Esophagus (tissue), 2 donors: ENCODE measurements at regions not wholly inside any gene's neighbourhood (a gene's known extent, or its start where the extent isn't known, plus 50 kb on each side); places are given as distances from the start of the nearest gene placed in this dataset.

Experiments used
- H3K27ac ChIP-seq, 2 donors: one replicate each; pipeline ENCODE4 v1.5.1; 2013; ENCODE audit warnings: low read depth in 2 of 2, mild to moderate bottlenecking in 2 of 2, inconsistent platforms in 1 of 2, low read length in 1 of 2, moderate library complexity in 1 of 2
- H3K27me3 ChIP-seq, 2 donors: one replicate each; pipeline ENCODE4 v1.6.1; 2013; ENCODE audit warnings: low read length in 2 of 2, control low read depth in 1 of 2, mild to moderate bottlenecking in 1 of 2; ENCODE audit not compliant: insufficient read depth in 2 of 2, control insufficient read depth in 1 of 2
- H3K36me3 ChIP-seq, 2 donors: one replicate each; pipeline ENCODE4 v1.6.1; 2013; ENCODE audit warnings: low read length in 1 of 2; ENCODE audit not compliant: control insufficient read depth in 2 of 2, insufficient read depth in 2 of 2
- H3K4me1 ChIP-seq, 2 donors: one replicate each; pipeline ENCODE4 v1.6.1; 2013; ENCODE audit warnings: low read length in 1 of 2; ENCODE audit not compliant: control insufficient read depth in 2 of 2, insufficient read depth in 2 of 2
- H3K4me3 ChIP-seq, 2 donors: one replicate each; pipeline ENCODE4 v1.5.1; 2013; ENCODE audit warnings: low read length in 2 of 2, mild to moderate bottlenecking in 2 of 2, low read depth in 1 of 2, moderate library complexity in 1 of 2
- H3K9me3 ChIP-seq, 2 donors: one replicate each; pipeline ENCODE4 v1.6.1; 2013; ENCODE audit warnings: mild to moderate bottlenecking in 2 of 2, low read depth in 1 of 2, low read length in 1 of 2, moderate library complexity in 1 of 2; ENCODE audit not compliant: control insufficient read depth in 2 of 2, insufficient read depth in 1 of 2
- WGBS, 2 donors: extraction: QIAGEN DNeasy Blood & Tissue Kit; methylation state at CpG; one replicate each; pipeline ENCODE4 v1.1.7; 2013; 5-methylcytosine and 5-hydroxymethylcytosine counted together
- donor health status: healthy with polysubstance abuse.
- donor health status: Bipolar disorder and iron deficiency.

DNA sequence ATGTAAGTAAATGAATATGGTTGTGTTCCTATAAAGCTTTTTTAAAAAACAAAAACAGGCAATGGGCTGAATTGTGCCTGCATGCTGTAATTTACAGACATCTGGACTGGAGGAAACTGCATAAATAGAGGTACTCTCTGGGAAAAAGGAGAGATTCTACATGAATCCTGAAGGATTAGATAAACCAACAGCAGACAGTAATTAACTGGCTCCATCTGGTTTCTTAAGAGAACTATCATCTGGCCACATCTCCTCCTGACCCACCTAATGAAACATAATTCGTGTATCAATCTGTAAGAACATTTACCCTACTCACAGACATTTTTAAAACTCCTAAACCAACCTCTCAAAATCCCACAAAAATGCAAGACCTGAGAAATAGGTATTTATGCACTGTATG is 528.1 kb upstream of the ST8SIA4 start:
- no peaks in the 10 kb centered on the region for H3K9me3 ChIP-seq
- H3K27ac ChIP-seq, result no peak overlapping the region
- no peak overlapping the region for H3K4me3 ChIP-seq
- H3K4me1 ChIP-seq, result no peaks in the 10 kb centered on the region
- H3K27me3 ChIP-seq, result no peaks in the 10 kb centered on the region
- H3K36me3 ChIP-seq, result no peaks in the 10 kb centered on the region
- 22 to 40% methylated on average over 1 of the region's 1 CpG for WGBS, 2 donors

DNA sequence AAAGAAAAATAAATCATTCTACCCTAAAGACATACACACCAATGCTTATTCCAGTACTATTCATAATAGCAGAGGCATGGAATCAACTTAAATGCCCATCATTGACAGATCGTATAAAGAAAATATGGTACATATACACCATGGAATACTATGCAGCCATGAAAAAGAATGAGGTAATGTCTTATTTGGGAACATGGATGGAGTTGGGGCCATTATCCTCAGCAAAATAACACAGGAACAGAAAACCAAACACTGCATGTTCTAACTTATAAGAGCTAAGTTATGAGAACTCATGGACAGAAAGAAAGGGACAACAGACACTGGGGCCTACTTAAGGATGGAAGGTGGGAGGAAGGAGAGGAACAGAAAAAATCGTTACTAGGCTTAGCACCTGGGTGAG is 527.5 kb upstream of the ST8SIA4 start:
- H3K27ac ChIP-seq, result no peak overlapping the region
- no peak overlapping the region for H3K4me3 ChIP-seq
- no peaks in the 10 kb centered on the region for H3K9me3 ChIP-seq
- H3K36me3 ChIP-seq, result no peaks in the 10 kb centered on the region
- no peaks in the 10 kb centered on the region for H3K4me1 ChIP-seq
- no peaks in the 10 kb centered on the region for H3K27me3 ChIP-seq
- 80 to 85% methylated on average over 2 of the region's 2 CpGs for WGBS, 2 donors

DNA sequence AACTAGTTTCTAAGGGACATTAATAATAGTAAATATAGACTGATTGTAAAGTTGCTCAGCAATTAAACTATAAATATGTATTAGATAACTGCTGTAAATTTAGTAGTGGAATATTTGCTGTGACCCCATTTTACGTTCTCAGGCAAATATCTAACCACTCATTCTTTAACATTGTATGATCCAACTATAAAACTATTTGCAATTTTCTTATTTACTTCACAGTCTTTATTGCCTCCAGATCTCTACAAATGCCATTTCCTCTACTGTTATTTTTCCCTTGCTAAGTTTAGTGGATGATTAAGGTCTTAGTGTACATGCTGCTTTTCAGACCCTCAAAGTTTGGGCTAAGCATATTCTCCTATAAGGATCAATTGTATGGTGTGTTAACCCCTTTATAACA is 526.2 kb upstream of the ST8SIA4 start:
- Histone ChIP-seq H3K36me3 (no peaks in the 10 kb centered on the region), H3K4me1 (no peaks in the 10 kb centered on the region), H3K27ac (no peak overlapping the region), H3K4me3 (no peak overlapping the region), H3K9me3 (no peaks in the 10 kb centered on the region), H3K27me3 (no peaks in the 10 kb centered on the region)
- WGBS, 2 donors, result 55 to 64% methylated on average over 1 of the region's 1 CpG

DNA sequence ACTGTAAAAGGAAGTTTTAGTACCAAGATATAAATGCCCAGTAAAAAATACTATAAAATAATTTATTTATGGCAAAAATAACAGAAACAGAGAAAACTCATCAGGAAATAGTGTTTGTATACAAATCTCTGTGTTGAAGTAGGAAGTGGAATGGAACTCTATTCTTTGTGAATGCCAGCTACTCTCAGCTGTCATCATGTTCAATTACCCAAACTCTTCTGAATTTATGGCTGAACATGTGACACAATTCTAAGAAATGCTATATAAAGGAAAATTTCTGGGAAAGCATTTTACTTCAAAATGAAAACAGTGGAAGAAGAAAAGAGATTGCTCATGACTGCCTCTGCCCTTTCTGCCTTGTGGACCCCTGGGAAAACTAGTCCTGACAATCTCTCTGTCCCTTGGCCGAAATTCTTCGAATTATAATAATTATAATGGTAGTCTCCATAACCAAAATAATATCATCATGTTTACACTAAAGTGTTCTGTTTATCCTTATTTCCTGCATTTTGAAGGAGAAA is 522.3 kb upstream of the ST8SIA4 start:
- Histone ChIP-seq H3K4me1 (no peaks in the 10 kb centered on the region), H3K4me3 (no peak overlapping the region), H3K27me3 (no peaks in the 10 kb centered on the region), H3K9me3 (no peaks in the 10 kb centered on the region), H3K36me3 (no peaks in the 10 kb centered on the region), H3K27ac (no peak overlapping the region)
- 63 to 70% methylated on average over 2 of the region's 2 CpGs for WGBS, 2 donors

DNA sequence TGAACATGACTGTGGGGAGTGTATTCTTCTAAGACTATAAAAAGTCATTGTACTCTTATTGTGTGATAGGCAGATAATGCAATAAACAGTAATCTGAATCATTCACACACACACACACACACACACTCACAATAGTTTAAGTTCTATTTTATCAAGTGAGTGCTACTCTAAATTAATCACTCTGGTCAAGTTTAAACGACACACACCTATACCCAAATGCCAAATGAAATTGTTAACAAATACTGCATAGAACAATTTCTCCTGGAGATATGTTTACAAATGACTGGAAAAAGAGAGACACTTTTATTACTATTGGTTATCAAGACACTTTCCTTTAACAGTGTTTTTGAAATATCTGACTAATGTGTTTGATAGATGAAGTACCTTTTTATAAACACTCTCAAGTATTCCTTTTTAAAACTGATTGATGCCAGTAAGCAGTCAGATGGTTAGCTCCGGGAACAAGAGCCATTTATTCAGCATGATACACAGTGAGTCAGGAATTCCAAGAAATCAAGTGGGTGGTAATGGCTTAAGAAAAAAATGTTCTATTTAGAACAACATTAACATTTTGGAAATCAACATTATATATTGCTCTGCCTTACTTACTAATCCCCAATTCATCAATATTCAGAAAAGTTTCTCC is 521.6 kb upstream of the ST8SIA4 start:
- H3K4me1 ChIP-seq, result no peaks in the 10 kb centered on the region
- no peaks in the 10 kb centered on the region for H3K9me3 ChIP-seq
- WGBS, 2 donors, result 13 to 21% methylated on average over 2 of the region's 2 CpGs
- no peak overlapping the region for H3K27ac ChIP-seq
- H3K4me3 ChIP-seq, result no peak overlapping the region
- H3K36me3 ChIP-seq, result no peaks in the 10 kb centered on the region
- H3K27me3 ChIP-seq, result no peaks in the 10 kb centered on the region

DNA sequence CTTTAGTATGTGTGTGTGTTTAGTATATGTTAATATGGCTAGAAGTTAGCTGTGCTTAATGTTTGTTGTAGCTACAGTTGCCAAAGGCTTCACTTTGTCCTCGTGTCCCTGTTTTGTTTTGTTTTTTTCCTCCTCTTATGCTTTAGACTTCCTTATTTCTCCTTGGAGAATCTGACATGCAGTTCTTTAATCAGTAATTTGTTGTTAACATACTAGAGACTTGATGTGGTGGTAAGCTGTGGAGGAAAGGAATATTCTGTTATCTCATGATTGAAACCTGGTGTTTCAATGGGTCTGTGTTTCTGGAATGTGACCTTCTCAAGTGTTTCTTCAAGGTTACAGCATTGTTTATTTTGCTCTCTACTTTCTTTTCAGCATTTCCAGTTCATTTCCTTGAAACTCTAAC is 515.6 kb upstream of the ST8SIA4 start:
- Histone ChIP-seq H3K27me3 (no peaks in the 10 kb centered on the region), H3K36me3 (no peaks in the 10 kb centered on the region), H3K27ac (no peak overlapping the region), H3K4me3 (no peak overlapping the region), H3K4me1 (no peaks in the 10 kb centered on the region), H3K9me3 (no peaks in the 10 kb centered on the region)
- 3 to 6% methylated on average over 1 of the region's 1 CpG for WGBS, 2 donors

DNA sequence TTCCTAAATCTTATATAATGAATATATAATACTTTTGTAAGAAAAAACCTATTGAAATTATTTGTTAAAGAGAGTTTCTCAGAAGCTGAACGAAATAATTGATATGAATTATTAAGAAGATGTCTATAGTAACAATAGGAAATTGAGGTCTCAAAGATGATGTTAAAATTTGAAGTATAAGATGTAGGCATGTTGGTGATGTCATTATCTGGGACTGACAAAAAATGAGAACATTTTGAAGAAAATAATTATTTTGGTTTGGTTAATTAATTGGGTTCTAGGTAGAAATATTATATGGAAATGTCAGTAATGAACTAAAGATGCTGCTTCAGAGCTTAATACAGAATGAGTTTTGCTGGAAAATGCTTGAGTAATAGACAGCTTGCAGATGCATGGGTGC is 501.4 kb upstream of the ST8SIA4 start:
- Histone ChIP-seq H3K4me1 (no peaks in the 10 kb centered on the region), H3K36me3 (no peaks in the 10 kb centered on the region), H3K27ac (no peak overlapping the region), H3K9me3 (no peaks in the 10 kb centered on the region), H3K4me3 (no peak overlapping the region), H3K27me3 (no peaks in the 10 kb centered on the region)
- WGBS, 2 donors, result 61 to 62% methylated on average over 1 of the region's 1 CpG

DNA sequence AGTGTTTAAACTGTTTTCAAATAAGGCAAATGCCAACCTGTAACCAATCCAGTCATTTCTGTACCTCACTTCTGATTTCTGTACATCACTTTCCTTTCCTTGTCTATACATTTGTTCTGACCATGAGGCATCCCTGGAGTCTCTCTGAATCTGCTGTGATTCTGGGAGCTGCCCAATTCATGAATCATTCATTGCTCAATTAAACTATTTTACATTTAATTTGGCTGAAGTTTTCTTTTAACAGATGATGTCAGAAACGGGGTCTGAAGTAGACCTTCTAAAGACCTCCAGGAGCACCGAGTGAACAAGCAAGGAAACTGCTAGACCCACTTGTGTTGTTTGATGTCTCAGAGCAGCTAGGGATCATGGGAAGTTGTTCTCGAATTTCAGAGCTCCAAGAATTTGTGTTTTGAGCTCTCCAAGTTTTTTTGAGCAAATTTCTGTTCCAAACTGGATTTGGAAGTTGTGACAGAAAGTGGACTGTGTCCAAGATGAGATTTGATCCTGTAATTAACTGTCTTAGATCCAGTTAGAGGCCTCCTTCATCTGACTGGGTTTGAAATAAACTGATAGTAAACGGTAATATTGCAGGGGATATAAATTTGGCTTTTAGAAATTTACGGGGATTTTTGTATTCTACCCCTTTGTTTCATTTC is 490.8 kb upstream of the ST8SIA4 start:
- WGBS, 2 donors, result 59 to 66% methylated on average over 5 of the region's 5 CpGs
- H3K4me1 ChIP-seq, result no peaks in the 10 kb centered on the region
- H3K27me3 ChIP-seq, result no peaks in the 10 kb centered on the region
- no peaks in the 10 kb centered on the region for H3K36me3 ChIP-seq
- H3K27ac ChIP-seq, result no peak overlapping the region
- no peaks in the 10 kb centered on the region for H3K9me3 ChIP-seq
- no peak overlapping the region for H3K4me3 ChIP-seq

DNA sequence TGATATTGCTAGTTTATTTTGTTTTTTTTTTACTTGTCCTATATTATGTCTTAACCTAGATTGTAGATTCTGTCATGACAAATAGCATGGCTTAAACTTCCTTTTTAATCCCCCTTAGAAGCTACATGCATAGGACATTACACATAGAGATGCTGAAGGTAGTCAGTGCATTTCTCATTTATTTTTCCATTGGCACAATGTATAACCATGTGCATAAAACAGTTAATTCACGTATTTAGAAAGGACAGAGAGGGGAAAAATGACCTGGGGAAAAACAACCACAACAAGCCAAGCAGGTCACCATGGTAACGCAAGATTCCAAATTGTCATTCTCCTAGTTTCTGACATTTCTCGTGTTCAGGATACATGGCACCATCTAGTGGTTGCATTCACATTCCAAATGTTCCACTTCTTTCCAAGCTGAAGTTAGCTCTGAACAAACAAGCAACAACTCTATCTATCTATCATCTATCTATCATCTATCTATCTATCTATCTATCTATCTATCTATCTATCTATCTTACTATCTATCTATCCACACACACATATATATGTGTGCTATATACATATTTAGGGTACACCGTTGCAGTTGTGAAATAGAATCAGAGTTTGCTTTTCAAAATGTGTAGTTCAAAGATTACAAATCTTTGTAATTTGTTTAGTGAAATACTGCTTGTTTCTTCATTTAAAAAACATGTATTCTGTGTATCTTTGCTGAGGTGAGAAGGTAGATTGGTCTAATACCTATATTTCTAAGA is 487.2 kb upstream of the ST8SIA4 start:
- 19 to 26% methylated on average over 4 of the region's 4 CpGs for whole genome bisulfite sequencing, 2 donors
- Histone ChIP-seq H3K9me3 (no peaks in the 10 kb centered on the region), H3K27ac (no peak overlapping the region), H3K4me3 (no peak overlapping the region), H3K4me1 (no peaks in the 10 kb centered on the region), H3K36me3 (no peaks in the 10 kb centered on the region), H3K27me3 (no peaks in the 10 kb centered on the region)
